RWPE2 (cell line): ENCODE measurements at regions not wholly inside any gene's neighbourhood (a gene's known extent, or its start where the extent isn't known, plus 50 kb on each side); places are given as distances from the start of the nearest gene placed in this dataset.
"Not testable (repeated sequence)": the region's sequence is repeated elsewhere in the genome, so short reads cannot be mapped to it uniquely, and the experiment has no call there.

Experiments
- ATAC-seq: fragments of 200-7000 bp; cut with Tn5 transposase; 3 replicates; pipeline ENCODE4 v1.9.1; 2021; ENCODE audit warnings: low read depth
- DNase-seq: peaks from one replicate; pipeline ENCODE4 v3.0.0-alpha.2; 2020; ENCODE audit warnings: low spot score
- H3K27ac ChIP-seq: fragments of 450-650 bp; 2 replicates; pipeline ENCODE4 v1.5.1; 2017; ENCODE audit warnings: mild to moderate bottlenecking; ENCODE audit not compliant: poor library complexity, severe bottlenecking
- H3K27me3 ChIP-seq: fragments of 250-450 bp; sonication (Bioruptor Pico); 2 replicates; pipeline ENCODE4 v1.5.1; 2021; ENCODE audit warnings: mild to moderate bottlenecking, moderate library complexity; ENCODE audit not compliant: insufficient read depth, poor library complexity, severe bottlenecking
- H3K36me3 ChIP-seq: fragments of 250-450 bp; sonication (Bioruptor Pico); 2 replicates; pipeline ENCODE4 v1.5.1; 2020; ENCODE audit warnings: low read depth, mild to moderate bottlenecking, moderate library complexity
- H3K4me1 ChIP-seq: fragments of 250-450 bp; sonication (Bioruptor Pico); 2 replicates; pipeline ENCODE4 v1.5.1; 2021; ENCODE audit warnings: mild to moderate bottlenecking, moderate library complexity; ENCODE audit not compliant: insufficient read depth, poor library complexity, severe bottlenecking
- H3K4me3 ChIP-seq: fragments of 250-450 bp; sonication (Bioruptor Pico); 2 replicates; pipeline ENCODE4 v1.5.1; 2021; ENCODE audit warnings: mild to moderate bottlenecking, moderate library complexity; ENCODE audit not compliant: severe bottlenecking
- H3K9me3 ChIP-seq: fragments of 250-450 bp; sonication (Bioruptor Pico); 2 replicates; pipeline ENCODE4 v1.5.1; 2021; ENCODE audit warnings: mild to moderate bottlenecking, moderate library complexity; ENCODE audit not compliant: severe bottlenecking
- TF ChIP-seq, protein P1 (sequence below): fragments of 450-650 bp; IDR thresholded peaks from one replicate; pipeline ENCODE4 v1.5.1; 2017; ENCODE audit warnings: mild to moderate bottlenecking, moderate library complexity; ENCODE audit not compliant: poor library complexity, severe bottlenecking

- H3K27me3 ChIP-seq, result no peaks in the 10 kb centered on the region
- no peaks in the 10 kb centered on the region for H3K9me3 ChIP-seq
- H3K36me3 ChIP-seq, result no peaks in the 10 kb centered on the region
- no peak overlapping the region for H3K4me3 ChIP-seq
- DNase-seq (no peak), ATAC-seq (no peak)
- H3K4me1 ChIP-seq, result no peaks in the 10 kb centered on the region
- H3K27ac ChIP-seq, result no peak overlapping the region
- TF ChIP-seq, protein P1, sequence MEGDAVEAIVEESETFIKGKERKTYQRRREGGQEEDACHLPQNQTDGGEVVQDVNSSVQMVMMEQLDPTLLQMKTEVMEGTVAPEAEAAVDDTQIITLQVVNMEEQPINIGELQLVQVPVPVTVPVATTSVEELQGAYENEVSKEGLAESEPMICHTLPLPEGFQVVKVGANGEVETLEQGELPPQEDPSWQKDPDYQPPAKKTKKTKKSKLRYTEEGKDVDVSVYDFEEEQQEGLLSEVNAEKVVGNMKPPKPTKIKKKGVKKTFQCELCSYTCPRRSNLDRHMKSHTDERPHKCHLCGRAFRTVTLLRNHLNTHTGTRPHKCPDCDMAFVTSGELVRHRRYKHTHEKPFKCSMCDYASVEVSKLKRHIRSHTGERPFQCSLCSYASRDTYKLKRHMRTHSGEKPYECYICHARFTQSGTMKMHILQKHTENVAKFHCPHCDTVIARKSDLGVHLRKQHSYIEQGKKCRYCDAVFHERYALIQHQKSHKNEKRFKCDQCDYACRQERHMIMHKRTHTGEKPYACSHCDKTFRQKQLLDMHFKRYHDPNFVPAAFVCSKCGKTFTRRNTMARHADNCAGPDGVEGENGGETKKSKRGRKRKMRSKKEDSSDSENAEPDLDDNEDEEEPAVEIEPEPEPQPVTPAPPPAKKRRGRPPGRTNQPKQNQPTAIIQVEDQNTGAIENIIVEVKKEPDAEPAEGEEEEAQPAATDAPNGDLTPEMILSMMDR, result no peak
Observed at GRCh38 chr15:19988094-19988660, 553.4 kb downstream of the GOLGA6L6 start.

- ATAC-seq (peak; percentile 83), DNase-seq (no peak)
- TF ChIP-seq, protein P1, result peak; percentile 71
- Histone ChIP-seq H3K4me1 (no peaks in the 10 kb centered on the region), H3K36me3 (no peaks in the 10 kb centered on the region), H3K9me3 (no peaks in the 10 kb centered on the region), H3K27ac (no peak overlapping the region), H3K27me3 (no peaks in the 10 kb centered on the region), H3K4me3 (no peak overlapping the region)
Observed at GRCh38 chr15:19987389-19988048, 554.1 kb downstream of the GOLGA6L6 start.

DNA sequence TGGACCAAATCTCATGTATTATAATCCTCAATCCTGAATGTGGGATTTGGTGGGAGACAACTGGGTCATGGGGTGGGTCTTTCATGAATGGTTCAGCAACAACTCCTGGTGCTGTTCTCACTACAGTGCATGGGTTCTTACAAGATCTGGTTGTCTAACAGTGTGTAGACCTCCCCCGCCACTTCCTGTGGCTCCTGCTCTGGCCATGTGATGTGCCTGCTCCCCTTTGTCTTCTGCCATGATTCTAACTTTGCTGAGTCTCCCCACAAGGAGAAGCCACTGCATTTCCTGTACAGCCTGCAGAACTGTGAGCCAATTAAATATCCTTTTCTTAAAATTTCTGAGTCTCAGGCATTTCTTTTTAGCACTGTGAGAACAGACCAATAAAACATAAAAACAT lies 557.5 kb downstream of the GOLGA6L6 start:
- ATAC-seq, result no peak
- no peaks in the 10 kb centered on the region for H3K27me3 ChIP-seq

GRCh38 chr15:19974998-19975397 lies 566.6 kb downstream of the GOLGA6L6 start:
- Histone ChIP-seq H3K27me3 (no peaks in the 10 kb centered on the region), H3K27ac (no peak overlapping the region), H3K36me3 (no peaks in the 10 kb centered on the region), H3K4me3 (no peak overlapping the region), H3K9me3 (no peaks in the 10 kb centered on the region), H3K4me1 (no peaks in the 10 kb centered on the region)
- TF ChIP-seq, protein P1, result no peak
- ATAC-seq (no peak), DNase-seq (no peak)

More for the DNA sequence above, 557.5 kb downstream of the GOLGA6L6 start:
- H3K36me3 ChIP-seq, result no peaks in the 10 kb centered on the region
- no peaks in the 10 kb centered on the region for H3K4me1 ChIP-seq
- DNase-seq, result no peak
- TF ChIP-seq, protein P1, result no peak
- H3K9me3 ChIP-seq, result no peaks in the 10 kb centered on the region
- no peak overlapping the region for H3K27ac ChIP-seq
- no peak overlapping the region for H3K4me3 ChIP-seq

- no peaks in the 10 kb centered on the region for H3K36me3 ChIP-seq
- H3K4me3 ChIP-seq, result no peak overlapping the region
- no peaks in the 10 kb centered on the region for H3K9me3 ChIP-seq
- no peaks in the 10 kb centered on the region for H3K4me1 ChIP-seq
- TF ChIP-seq, protein P1, result peak; percentile 28
- H3K27ac ChIP-seq, result no peak overlapping the region
- ATAC-seq (no peak), DNase-seq (no peak)
- H3K27me3 ChIP-seq, result no peaks in the 10 kb centered on the region
Observed at GRCh38 chr15:19973718-19974117, 567.9 kb downstream of the GOLGA6L6 start.

GRCh38 chr15:19972582-19972981 lies 569.0 kb downstream of the GOLGA6L6 start:
- H3K27ac ChIP-seq, H3K4me1 ChIP-seq, H3K27me3 ChIP-seq, H3K36me3 ChIP-seq, H3K9me3 ChIP-seq, ATAC-seq, DNase-seq, H3K4me3 ChIP-seq: not testable (repeated sequence)

DNA sequence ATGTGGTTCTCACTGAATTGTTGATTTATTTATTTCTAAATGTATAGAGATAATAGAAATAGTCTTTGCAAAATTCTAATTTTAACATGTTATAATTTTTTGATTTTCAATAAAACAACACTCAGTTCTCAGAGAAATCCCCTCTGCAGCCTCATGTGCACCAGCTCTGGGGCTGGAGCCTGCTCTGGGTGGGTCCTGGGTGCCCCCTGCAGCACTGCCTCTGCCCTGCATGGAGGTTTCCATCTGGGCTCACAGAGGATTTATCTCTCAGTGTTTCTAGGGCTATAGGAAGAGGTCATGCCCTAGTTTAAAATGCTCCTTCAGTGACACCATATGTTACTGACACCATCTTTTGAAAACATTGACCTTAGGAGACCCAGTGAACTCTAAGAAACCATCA lies 576.0 kb downstream of the GOLGA6L6 start:
- not testable (repeated sequence) for H3K4me1 ChIP-seq, H3K9me3 ChIP-seq, H3K36me3 ChIP-seq, H3K27ac ChIP-seq, ATAC-seq, H3K4me3 ChIP-seq, H3K27me3 ChIP-seq, DNase-seq
